ENCODE measurements at regions not wholly inside any gene's neighbourhood (a gene's known extent, or its start where the extent isn't known, plus 50 kb on each side); places are given as distances from the start of the nearest gene placed in this dataset.

DNA sequence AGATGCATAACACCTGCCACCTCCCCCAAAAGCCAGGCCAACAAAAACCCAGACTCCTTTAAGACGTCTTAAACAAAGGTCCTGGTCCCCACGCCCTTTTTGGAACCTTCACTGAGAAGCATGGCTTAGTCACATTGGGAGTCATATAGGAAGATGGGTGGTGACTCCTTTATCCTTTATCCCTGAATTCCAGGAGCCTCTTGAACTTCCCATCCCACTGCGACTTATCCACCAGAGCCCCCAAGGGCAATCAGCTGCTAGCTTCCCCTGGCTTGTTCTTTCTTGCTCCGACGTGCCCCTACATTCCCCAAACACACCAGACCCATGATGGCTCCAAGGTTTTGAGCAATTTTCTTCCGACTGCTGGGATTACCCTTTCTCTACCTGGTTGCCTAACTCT is 567.0 kb upstream of the CADM1 start:
- TF ChIP-seq HNRNPH1 (optimal IDR thresholded peaks at IDR 0.05; ENCODE audit: low read depth, low read length) (no peak), YY1 (IDR thresholded peaks at IDR 0.05; ENCODE audit: insufficient read depth, insufficient replicate concordance, low read depth, low read length) (no peak), ZFX (CRISPR knock-in tag; IDR thresholded peaks at IDR 0.05; ENCODE audit: low read depth) (no peak), SNRNP70 (IDR thresholded peaks at IDR 0.05; ENCODE audit: low read depth, low read length) (no peak), SRF (IDR thresholded peaks at IDR 0.05; ENCODE audit: low read depth, low read length) (no peak), NFE2L1 (CRISPR knock-in tag; IDR thresholded peaks at IDR 0.05; ENCODE audit: borderline replicate concordance) (no peak), ZNF557 (CRISPR knock-in tag; IDR thresholded peaks at IDR 0.05) (no peak), XRCC5 (optimal IDR thresholded peaks at IDR 0.05; ENCODE audit: low read length) (no peak), ISX (CRISPR knock-in tag; conservative IDR thresholded peaks at IDR 0.05) (no peak), ZBTB3 (CRISPR knock-in tag; IDR thresholded peaks at IDR 0.05; ENCODE audit: borderline replicate concordance, low read depth) (no peak), HDAC2 (CRISPR knock-in tag; IDR thresholded peaks at IDR 0.05) (no peak), TGIF2 (CRISPR knock-in tag; IDR thresholded peaks at IDR 0.05) (no peak), SRSF1 (optimal IDR thresholded peaks at IDR 0.05; ENCODE audit: low read depth, low read length) (no peak)
- TF ChIP-seq, protein P1, sequence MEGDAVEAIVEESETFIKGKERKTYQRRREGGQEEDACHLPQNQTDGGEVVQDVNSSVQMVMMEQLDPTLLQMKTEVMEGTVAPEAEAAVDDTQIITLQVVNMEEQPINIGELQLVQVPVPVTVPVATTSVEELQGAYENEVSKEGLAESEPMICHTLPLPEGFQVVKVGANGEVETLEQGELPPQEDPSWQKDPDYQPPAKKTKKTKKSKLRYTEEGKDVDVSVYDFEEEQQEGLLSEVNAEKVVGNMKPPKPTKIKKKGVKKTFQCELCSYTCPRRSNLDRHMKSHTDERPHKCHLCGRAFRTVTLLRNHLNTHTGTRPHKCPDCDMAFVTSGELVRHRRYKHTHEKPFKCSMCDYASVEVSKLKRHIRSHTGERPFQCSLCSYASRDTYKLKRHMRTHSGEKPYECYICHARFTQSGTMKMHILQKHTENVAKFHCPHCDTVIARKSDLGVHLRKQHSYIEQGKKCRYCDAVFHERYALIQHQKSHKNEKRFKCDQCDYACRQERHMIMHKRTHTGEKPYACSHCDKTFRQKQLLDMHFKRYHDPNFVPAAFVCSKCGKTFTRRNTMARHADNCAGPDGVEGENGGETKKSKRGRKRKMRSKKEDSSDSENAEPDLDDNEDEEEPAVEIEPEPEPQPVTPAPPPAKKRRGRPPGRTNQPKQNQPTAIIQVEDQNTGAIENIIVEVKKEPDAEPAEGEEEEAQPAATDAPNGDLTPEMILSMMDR (CRISPR knock-in tag; IDR thresholded peaks at IDR 0.05): no peak

Measured in HepG2 (cell line).